Natural killer cell (primary cell): ENCODE measurements at regions not wholly inside any gene's neighbourhood (a gene's known extent, or its start where the extent isn't known, plus 50 kb on each side); places are given as distances from the start of the nearest gene placed in this dataset.

Experiments
- ATAC-seq, 3 donors: fragments of 150-1000 bp in 2 of 3; fragments of 200-7000 bp in 1 of 3; cut with Tn5 transposase; 1 replicate in 1 of 3; 2 replicates in 2 of 3; pipeline ENCODE4 v1.10.0; 2021; ENCODE audit warnings: mild to moderate bottlenecking in 2 of 3, moderate library complexity in 2 of 3
- DNase-seq, 2 donors: peaks; one replicate each; pipeline versions ENCODE4 v3.0.0 to v3.0.0-alpha.2; 2013 to 2021; ENCODE audit warnings: mixed read lengths in 1 of 2
- H3K27ac ChIP-seq: one replicate; pipeline ENCODE4 v1.5.1; 2013; ENCODE audit warnings: mild to moderate bottlenecking, low read length
- H3K27me3 ChIP-seq: one replicate; pipeline ENCODE4 v1.6.1; 2013; ENCODE audit warnings: low read length; ENCODE audit not compliant: control insufficient read depth, insufficient read depth
- H3K36me3 ChIP-seq: one replicate; pipeline ENCODE4 v1.6.1; 2013; ENCODE audit warnings: low read length; ENCODE audit not compliant: control insufficient read depth, insufficient read depth
- H3K4me1 ChIP-seq: one replicate; pipeline ENCODE4 v1.6.1; 2013; ENCODE audit warnings: low read length; ENCODE audit not compliant: control insufficient read depth, insufficient read depth
- H3K4me3 ChIP-seq: one replicate; pipeline ENCODE4 v1.5.1; 2013; ENCODE audit warnings: low read length
- H3K9me3 ChIP-seq: one replicate; pipeline ENCODE4 v1.6.1; 2013; ENCODE audit warnings: low read length; ENCODE audit not compliant: control insufficient read depth, insufficient read depth
- H3K27ac Mint-ChIP-seq, 2 donors: one replicate each; pipeline ENCODE4 v1.8.0; 2022; ENCODE audit warnings: mild to moderate bottlenecking in 2 of 2, mixed read lengths in 2 of 2, moderate library complexity in 1 of 2
- H3K27me3 Mint-ChIP-seq, 2 donors: one replicate each; pipeline ENCODE4 v1.8.0; 2022; ENCODE audit warnings: low read depth in 2 of 2, mixed read lengths in 2 of 2
- H3K36me3 Mint-ChIP-seq: one replicate; pipeline ENCODE4 v1.8.0; 2022; ENCODE audit warnings: mixed read lengths
- H3K4me1 Mint-ChIP-seq, 2 donors: one replicate each; pipeline ENCODE4 v1.8.0; 2022; ENCODE audit warnings: mixed read lengths in 2 of 2
- H3K4me3 Mint-ChIP-seq: one replicate; pipeline ENCODE4 v1.8.0; 2022; ENCODE audit warnings: mild to moderate bottlenecking, moderate library complexity, mixed read lengths
- H3K9me3 Mint-ChIP-seq, 2 donors: one replicate each; pipeline ENCODE4 v1.8.0; 2022; ENCODE audit warnings: mixed read lengths in 2 of 2
- WGBS: methylation state at CpG from one replicate; pipeline ENCODE4 v1.1.7; 2013; ENCODE audit warnings: missing lambda C conversion rate; ENCODE audit not compliant: insufficient coverage; 5-methylcytosine and 5-hydroxymethylcytosine counted together
- intact Hi-C: fragments of 100-400 bp; cut with micrococcal nuclease; formaldehyde crosslinking; loops from one replicate; pipeline ENCODE4 v1.14.2; 2022
- TF ChIP-seq, protein P1 (sequence below): fragments of 200-600 bp; IDR thresholded peaks from one replicate; pipeline ENCODE4 v1.8.0; 2022; ENCODE audit warnings: antibody characterized with exemption

DNA sequence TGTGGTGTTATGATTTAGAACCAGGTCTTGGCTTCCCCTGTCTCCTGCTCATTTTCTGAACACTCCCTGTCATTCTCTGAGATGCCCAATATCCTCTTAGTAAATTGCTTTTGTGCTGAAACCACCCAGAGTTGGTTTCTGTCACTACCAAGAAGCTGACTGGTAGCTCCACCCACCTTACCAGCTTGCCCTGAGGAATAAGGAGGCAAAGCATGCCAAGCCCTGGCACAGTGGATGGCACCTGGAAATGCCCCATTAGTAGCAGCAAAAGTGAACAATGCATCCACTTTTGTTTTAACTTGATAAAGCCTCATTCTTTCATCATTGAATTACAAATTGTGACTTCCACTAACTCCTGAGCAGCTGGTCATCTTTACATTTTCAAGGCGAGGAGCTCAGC, 157.7 kb downstream of the CDC5L start:
- WGBS, result 85% methylated on average over 1 of the region's 1 CpG

DNA sequence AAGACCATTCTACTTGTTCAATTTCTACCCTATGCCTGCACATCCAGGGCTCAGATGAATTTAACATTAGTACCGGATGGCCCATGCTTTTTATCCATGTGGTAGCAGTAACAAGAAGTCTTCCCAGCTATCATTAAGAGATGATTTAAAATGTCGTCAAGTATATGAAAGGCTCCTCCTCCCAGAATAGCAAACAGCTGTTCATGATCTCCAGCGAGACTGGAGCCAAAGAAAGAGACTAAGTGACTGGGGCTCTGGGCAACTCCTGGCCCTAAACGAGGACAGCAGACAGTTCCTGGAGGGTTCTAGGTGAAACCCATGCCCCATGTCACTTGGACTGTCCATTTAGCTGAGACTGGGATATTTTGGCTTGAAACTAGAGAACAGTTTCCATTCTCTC, 160.8 kb downstream of the CDC5L start:
- Histone ChIP-seq H3K27me3 (no peaks in the 10 kb centered on the region), H3K27ac (no peak overlapping the region), H3K36me3 (no peaks in the 10 kb centered on the region), H3K9me3 (no peaks in the 10 kb centered on the region), H3K4me3 (no peak overlapping the region), H3K4me1 (no peaks in the 10 kb centered on the region)
- intact Hi-C loops, result no loop called here
- 88% methylated on average over 4 of the region's 4 CpGs for WGBS
- DNase-seq (no peak), ATAC-seq (no peak)
- Mint-ChIP-seq H3K4me1 (no peaks in the 10 kb centered on the region), H3K4me3 (no peak overlapping the region), H3K36me3 (no peaks in the 10 kb centered on the region), H3K27me3 (peaks cover 8 to 12% of the 10 kb centered on the region in 2 donors), H3K9me3 (no peaks in the 10 kb centered on the region), H3K27ac (no peak overlapping the region)
- TF ChIP-seq, protein P1, sequence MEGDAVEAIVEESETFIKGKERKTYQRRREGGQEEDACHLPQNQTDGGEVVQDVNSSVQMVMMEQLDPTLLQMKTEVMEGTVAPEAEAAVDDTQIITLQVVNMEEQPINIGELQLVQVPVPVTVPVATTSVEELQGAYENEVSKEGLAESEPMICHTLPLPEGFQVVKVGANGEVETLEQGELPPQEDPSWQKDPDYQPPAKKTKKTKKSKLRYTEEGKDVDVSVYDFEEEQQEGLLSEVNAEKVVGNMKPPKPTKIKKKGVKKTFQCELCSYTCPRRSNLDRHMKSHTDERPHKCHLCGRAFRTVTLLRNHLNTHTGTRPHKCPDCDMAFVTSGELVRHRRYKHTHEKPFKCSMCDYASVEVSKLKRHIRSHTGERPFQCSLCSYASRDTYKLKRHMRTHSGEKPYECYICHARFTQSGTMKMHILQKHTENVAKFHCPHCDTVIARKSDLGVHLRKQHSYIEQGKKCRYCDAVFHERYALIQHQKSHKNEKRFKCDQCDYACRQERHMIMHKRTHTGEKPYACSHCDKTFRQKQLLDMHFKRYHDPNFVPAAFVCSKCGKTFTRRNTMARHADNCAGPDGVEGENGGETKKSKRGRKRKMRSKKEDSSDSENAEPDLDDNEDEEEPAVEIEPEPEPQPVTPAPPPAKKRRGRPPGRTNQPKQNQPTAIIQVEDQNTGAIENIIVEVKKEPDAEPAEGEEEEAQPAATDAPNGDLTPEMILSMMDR, result no peak

More for the DNA sequence above, 157.7 kb downstream of the CDC5L start:
- Mint-ChIP-seq H3K4me1 (no peaks in the 10 kb centered on the region), H3K27me3 (peaks cover 12 to 21% of the 10 kb centered on the region in 2 donors), H3K9me3 (no peaks in the 10 kb centered on the region), H3K4me3 (no peak overlapping the region), H3K27ac (no peak overlapping the region), H3K36me3 (no peaks in the 10 kb centered on the region)
- Histone ChIP-seq H3K9me3 (no peaks in the 10 kb centered on the region), H3K4me3 (no peak overlapping the region), H3K27me3 (no peaks in the 10 kb centered on the region), H3K27ac (no peak overlapping the region), H3K4me1 (no peaks in the 10 kb centered on the region), H3K36me3 (no peaks in the 10 kb centered on the region)
- no peak for ATAC-seq
- TF ChIP-seq, protein P1, result no peak
- DNase-seq, result no peak
- intact Hi-C loops, result no loop called here

DNA sequence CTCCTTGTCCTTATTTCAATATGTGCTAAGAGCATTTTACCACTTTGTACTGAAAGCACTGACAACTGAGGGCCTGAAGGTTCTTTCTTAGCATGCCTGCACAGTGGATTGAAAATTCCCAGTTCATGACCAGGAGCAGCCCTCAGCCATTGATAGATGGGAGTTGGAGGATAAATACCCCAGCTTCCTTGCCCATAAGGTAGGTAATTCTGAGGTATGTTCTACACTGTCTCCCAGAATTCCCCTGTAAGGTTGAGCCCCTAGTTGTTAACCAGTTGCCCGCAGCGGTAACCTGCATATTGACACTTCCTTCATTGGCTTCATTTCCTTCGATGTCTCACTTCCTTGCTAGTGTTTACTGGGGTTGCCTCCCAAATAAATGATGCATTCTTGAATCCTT, 162.0 kb downstream of the CDC5L start:
- intact Hi-C loops, result no loop called here

DNA sequence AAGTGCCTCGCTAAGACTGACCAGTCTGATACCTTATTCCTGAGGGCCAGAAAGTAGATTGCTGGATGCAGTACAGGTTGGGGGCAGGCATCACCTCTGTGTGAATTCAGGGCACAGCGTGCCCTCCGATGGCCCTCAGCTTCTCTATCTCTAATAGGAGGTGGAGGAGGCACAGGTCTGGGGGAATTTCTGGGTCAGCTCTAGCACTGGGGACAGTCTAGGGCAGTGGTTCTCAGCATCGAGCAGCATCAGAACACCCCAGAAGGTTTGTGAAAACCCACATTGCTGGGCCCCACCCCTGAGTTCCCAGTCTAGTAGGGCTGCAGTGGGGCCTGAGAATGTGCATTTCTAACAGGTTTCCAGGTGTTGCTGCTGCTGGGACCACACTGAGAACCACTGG, 166.7 kb downstream of the CDC5L start:
- intact Hi-C loops, result no loop called here
- Histone ChIP-seq H3K4me3 (no peak overlapping the region), H3K36me3 (no peaks in the 10 kb centered on the region), H3K27me3 (no peaks in the 10 kb centered on the region), H3K9me3 (no peaks in the 10 kb centered on the region), H3K27ac (no peak overlapping the region), H3K4me1 (no peaks in the 10 kb centered on the region)
- Mint-ChIP-seq H3K27ac (no peak overlapping the region), H3K27me3 (peaks cover 9 to 29% of the 10 kb centered on the region in 2 donors), H3K4me1 (no peaks in the 10 kb centered on the region), H3K36me3 (no peaks in the 10 kb centered on the region), H3K4me3 (no peak overlapping the region), H3K9me3 (no peaks in the 10 kb centered on the region)
- whole genome bisulfite sequencing, result 87% methylated on average over 4 of the region's 4 CpGs
- DNase-seq (no peak), ATAC-seq (no peak)
- TF ChIP-seq, protein P1, result no peak

More for the DNA sequence above, 162.0 kb downstream of the CDC5L start:
- Mint-ChIP-seq H3K36me3 (no peaks in the 10 kb centered on the region), H3K9me3 (no peaks in the 10 kb centered on the region), H3K4me3 (no peak overlapping the region), H3K4me1 (no peaks in the 10 kb centered on the region), H3K27me3 (peaks cover 8 to 12% of the 10 kb centered on the region in 2 donors), H3K27ac (no peak overlapping the region)
- ATAC-seq (no peak), DNase-seq (no peak)
- H3K36me3 ChIP-seq, result no peaks in the 10 kb centered on the region
- no peaks in the 10 kb centered on the region for H3K9me3 ChIP-seq
- no peak overlapping the region for H3K4me3 ChIP-seq
- H3K27ac ChIP-seq, result no peak overlapping the region
- H3K27me3 ChIP-seq, result no peaks in the 10 kb centered on the region
- 79% methylated on average over 3 of the region's 3 CpGs for WGBS
- TF ChIP-seq, protein P1, result no peak
- H3K4me1 ChIP-seq, result no peaks in the 10 kb centered on the region
